ENCODE measurements at regions not wholly inside any gene's neighbourhood (a gene's known extent, or its start where the extent isn't known, plus 50 kb on each side); places are given as distances from the start of the nearest gene placed in this dataset.

DNA sequence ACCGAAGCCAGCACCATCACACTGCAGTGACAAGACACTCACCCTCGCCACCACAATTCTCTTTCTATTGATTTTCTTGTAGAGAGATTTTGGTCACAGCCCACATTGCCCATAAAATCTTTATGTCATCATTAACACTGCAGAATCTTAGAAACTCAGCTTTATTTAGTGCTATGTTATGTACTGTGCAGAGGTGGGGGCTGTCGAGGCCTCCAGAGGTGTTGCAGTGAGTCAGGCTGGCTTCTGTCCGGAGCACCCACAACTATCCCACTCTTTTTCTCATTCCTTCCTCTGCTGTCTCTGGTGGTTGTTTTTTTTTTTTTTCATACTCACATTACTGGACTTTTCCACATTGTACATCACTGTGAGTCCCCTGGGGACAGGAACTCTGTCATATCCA, 677.4 kb upstream of the HS6ST1 start:
- WGBS (ENCODE audit: insufficient coverage) = no CpG with 5 or more reads among the region's 4 CpGs
- Histone ChIP-seq H3K36me3 (ENCODE audit: control insufficient read depth in 4 of 4, insufficient read depth in 4 of 4, low read length in 3 of 4) (no peaks in the 10 kb centered on the region), H3K27me3 (replicated peaks in 2 of 5; ENCODE audit: control insufficient read depth in 4 of 5, insufficient read depth in 5 of 5, low read length in 4 of 5) (peaks cover 0 to 2% (median 0%) of the 10 kb centered on the region in 5 experiments), H3K4me3 (ENCODE audit: control insufficient read depth in 1 of 7, extremely low read depth in 1 of 7, insufficient read depth in 4 of 7, low read depth in 2 of 7, low read length in 6 of 7) (no peak overlapping the region), H3K4me1 (ENCODE audit: control extremely low read depth in 1 of 4, control insufficient read depth in 4 of 4, insufficient read depth in 4 of 4, low read length in 3 of 4) (no peaks in the 10 kb centered on the region), H3K27ac (ENCODE audit: insufficient read depth in 1 of 2, low read depth in 1 of 2, low read length in 2 of 2, poor library complexity in 1 of 2, severe bottlenecking in 2 of 2) (no peak overlapping the region), H3K9me3 (ENCODE audit: control extremely low read depth in 1 of 5, control insufficient read depth in 4 of 5, insufficient read depth in 2 of 5, low read depth in 1 of 5, low read length in 4 of 5) (no peaks in the 10 kb centered on the region)
- ChIA-PET POLR2A (no interaction called here), CTCF (no interaction called here)
- DNase-seq = no peak

DNA sequence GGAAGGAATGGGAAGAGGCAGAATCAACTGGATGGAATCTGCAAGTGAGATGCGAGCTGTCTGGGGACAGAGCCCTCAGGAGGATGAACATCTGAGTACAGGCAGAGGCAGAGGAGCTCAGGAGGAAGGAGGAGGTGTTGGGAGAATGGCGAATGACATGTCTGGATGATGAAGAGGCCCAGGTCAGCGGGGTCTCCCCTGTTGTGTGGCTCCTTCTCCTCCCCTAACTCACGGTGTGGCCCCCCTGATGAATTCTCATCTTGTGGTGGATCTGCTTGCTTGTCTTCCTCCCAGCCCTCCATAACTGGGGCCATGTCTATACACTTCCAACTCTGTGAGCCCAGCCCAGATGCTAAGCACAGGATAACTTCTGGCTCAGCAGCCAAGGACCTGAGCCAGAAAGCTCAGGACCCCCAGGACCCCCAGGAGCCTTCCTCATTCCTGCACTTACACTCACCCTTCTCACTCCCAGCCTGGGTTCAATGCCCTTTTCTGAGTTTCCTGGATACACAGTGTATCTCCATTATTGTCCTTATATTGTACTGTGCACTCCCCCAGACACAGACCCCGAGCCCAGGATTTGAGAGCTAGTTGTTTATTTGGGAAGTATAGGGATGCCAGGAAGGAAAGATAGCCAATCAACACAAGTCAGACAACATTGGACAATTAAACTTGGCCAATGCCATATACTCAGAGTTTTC, 678.6 kb upstream of the HS6ST1 start:
- POLR2A ChIA-PET = interaction anchor here (0.5 kb wide), 1 partner anchor 11 kb away, joined by 4 read pairs; no protein-coding TSS in a partner anchor

DNA sequence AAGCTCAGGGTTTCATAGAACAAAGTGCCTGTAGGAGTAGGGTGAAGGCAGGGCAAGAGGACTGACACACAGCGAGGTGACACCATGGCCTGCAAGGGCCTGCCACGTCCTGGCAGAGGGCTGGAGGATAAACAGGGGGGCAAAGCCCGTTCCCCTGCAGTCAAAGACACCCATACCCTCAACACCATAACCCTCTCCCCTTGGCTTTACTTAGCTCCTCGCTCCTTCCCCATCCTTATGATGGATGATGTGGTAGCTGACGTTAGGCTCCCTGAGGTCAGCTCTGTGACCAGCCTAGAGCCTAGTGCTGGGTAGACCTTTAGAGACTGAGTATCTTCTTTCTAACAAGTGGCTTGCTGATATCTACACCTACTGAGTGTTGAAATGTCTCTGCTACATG, 683.3 kb upstream of the HS6ST1 start:
- Histone ChIP-seq H3K4me1 (ENCODE audit: control extremely low read depth in 1 of 4, control insufficient read depth in 4 of 4, insufficient read depth in 4 of 4, low read length in 3 of 4) (no peaks in the 10 kb centered on the region), H3K27me3 (replicated peaks in 2 of 5; ENCODE audit: control insufficient read depth in 4 of 5, insufficient read depth in 5 of 5, low read length in 4 of 5) (peaks cover 0 to 8% (median 0%) of the 10 kb centered on the region in 5 experiments), H3K27ac (ENCODE audit: insufficient read depth in 1 of 2, low read depth in 1 of 2, low read length in 2 of 2, poor library complexity in 1 of 2, severe bottlenecking in 2 of 2) (no peak overlapping the region), H3K36me3 (ENCODE audit: control insufficient read depth in 4 of 4, insufficient read depth in 4 of 4, low read length in 3 of 4) (no peaks in the 10 kb centered on the region), H3K9me3 (ENCODE audit: control extremely low read depth in 1 of 5, control insufficient read depth in 4 of 5, insufficient read depth in 2 of 5, low read depth in 1 of 5, low read length in 4 of 5) (no peaks in the 10 kb centered on the region), H3K4me3 (ENCODE audit: control insufficient read depth in 1 of 7, extremely low read depth in 1 of 7, insufficient read depth in 4 of 7, low read depth in 2 of 7, low read length in 6 of 7) (no peak overlapping the region)
- DNase-seq = no peak
- WGBS (ENCODE audit: insufficient coverage) = no CpG with 5 or more reads among the region's 5 CpGs
- CTCF ChIA-PET = no interaction called here
- POLR2A ChIA-PET = no interaction called here

More for the DNA sequence above, 678.6 kb upstream of the HS6ST1 start:
- CTCF ChIA-PET = no interaction called here
- Histone ChIP-seq H3K27ac (ENCODE audit: insufficient read depth in 1 of 2, low read depth in 1 of 2, low read length in 2 of 2, poor library complexity in 1 of 2, severe bottlenecking in 2 of 2) (no peak overlapping the region), H3K27me3 (replicated peaks in 2 of 5; ENCODE audit: control insufficient read depth in 4 of 5, insufficient read depth in 5 of 5, low read length in 4 of 5) (peaks cover 0 to 6% (median 0%) of the 10 kb centered on the region in 5 experiments), H3K9me3 (ENCODE audit: control extremely low read depth in 1 of 5, control insufficient read depth in 4 of 5, insufficient read depth in 2 of 5, low read depth in 1 of 5, low read length in 4 of 5) (no peaks in the 10 kb centered on the region), H3K36me3 (ENCODE audit: control insufficient read depth in 4 of 4, insufficient read depth in 4 of 4, low read length in 3 of 4) (no peaks in the 10 kb centered on the region), H3K4me3 (ENCODE audit: control insufficient read depth in 1 of 7, extremely low read depth in 1 of 7, insufficient read depth in 4 of 7, low read depth in 2 of 7, low read length in 6 of 7) (no peak overlapping the region), H3K4me1 (ENCODE audit: control extremely low read depth in 1 of 4, control insufficient read depth in 4 of 4, insufficient read depth in 4 of 4, low read length in 3 of 4) (no peaks in the 10 kb centered on the region)
- no peak for DNase-seq
- 100% methylated on average over 2 of the region's 5 CpGs for WGBS (ENCODE audit: insufficient coverage)

DNA sequence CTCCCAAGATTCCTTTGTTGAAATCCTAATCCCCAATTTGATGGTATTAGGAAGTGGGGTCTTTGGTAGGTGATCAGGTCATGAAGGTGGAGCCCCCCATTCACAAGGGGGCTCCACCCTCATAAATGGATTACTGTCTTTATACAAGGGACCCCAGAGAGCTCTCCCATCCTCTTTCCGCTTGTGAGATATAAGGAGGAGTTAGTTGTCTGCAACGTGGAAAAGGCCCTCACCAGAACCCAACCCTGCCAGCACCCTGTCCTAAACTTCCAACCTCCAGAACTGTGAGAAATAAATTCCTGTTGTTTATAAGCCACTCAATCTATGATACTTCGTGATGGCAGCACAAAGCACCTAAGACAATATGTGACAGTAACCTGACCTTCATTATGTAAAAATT, 684.1 kb upstream of the HS6ST1 start:
- no peak overlapping the region for H3K4me3 ChIP-seq (ENCODE audit: control insufficient read depth in 1 of 7, extremely low read depth in 1 of 7, insufficient read depth in 4 of 7, low read depth in 2 of 7, low read length in 6 of 7)
- H3K27ac ChIP-seq (ENCODE audit: insufficient read depth in 1 of 2, low read depth in 1 of 2, low read length in 2 of 2, poor library complexity in 1 of 2, severe bottlenecking in 2 of 2) = no peak overlapping the region
- DNase-seq = no peak
- WGBS (ENCODE audit: insufficient coverage) = 94% methylated on average over 1 of the region's 3 CpGs
- no peaks in the 10 kb centered on the region for H3K4me1 ChIP-seq (ENCODE audit: control extremely low read depth in 1 of 4, control insufficient read depth in 4 of 4, insufficient read depth in 4 of 4, low read length in 3 of 4)
- POLR2A ChIA-PET = no interaction called here
- peaks cover 0 to 7% (median 0%) of the 10 kb centered on the region in 5 experiments for H3K27me3 ChIP-seq (replicated peaks in 2 of 5; ENCODE audit: control insufficient read depth in 4 of 5, insufficient read depth in 5 of 5, low read length in 4 of 5)
- no peaks in the 10 kb centered on the region for H3K36me3 ChIP-seq (ENCODE audit: control insufficient read depth in 4 of 4, insufficient read depth in 4 of 4, low read length in 3 of 4)
- CTCF ChIA-PET = no interaction called here
- H3K9me3 ChIP-seq (ENCODE audit: control extremely low read depth in 1 of 5, control insufficient read depth in 4 of 5, insufficient read depth in 2 of 5, low read depth in 1 of 5, low read length in 4 of 5) = no peaks in the 10 kb centered on the region

DNA sequence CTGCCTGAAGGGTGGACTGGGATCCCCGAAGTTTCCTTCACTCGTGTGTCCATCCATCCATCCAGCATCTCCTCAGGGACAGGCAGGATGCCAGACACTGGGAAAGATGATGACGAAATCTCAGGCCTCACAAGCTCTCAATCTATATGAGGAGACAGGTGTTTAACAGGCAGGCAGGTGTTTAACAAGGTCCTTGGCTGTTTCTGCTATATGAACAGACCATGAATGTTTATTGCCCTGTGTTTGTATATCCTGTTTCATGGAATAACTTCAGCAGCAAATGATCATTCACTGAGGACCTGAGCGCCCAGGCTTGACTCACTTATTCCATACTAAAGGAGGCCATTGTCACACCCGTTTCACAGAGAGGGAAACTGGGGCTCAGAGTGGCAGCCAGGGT, 685.8 kb upstream of the HS6ST1 start:
- DNase-seq = no peak
- no peaks in the 10 kb centered on the region for H3K9me3 ChIP-seq (ENCODE audit: control extremely low read depth in 1 of 5, control insufficient read depth in 4 of 5, insufficient read depth in 2 of 5, low read depth in 1 of 5, low read length in 4 of 5)
- H3K27me3 ChIP-seq (replicated peaks in 2 of 5; ENCODE audit: control insufficient read depth in 4 of 5, insufficient read depth in 5 of 5, low read length in 4 of 5) = peaks cover 0 to 8% (median under 1%) of the 10 kb centered on the region in 5 experiments
- H3K27ac ChIP-seq (ENCODE audit: insufficient read depth in 1 of 2, low read depth in 1 of 2, low read length in 2 of 2, poor library complexity in 1 of 2, severe bottlenecking in 2 of 2) = no peak overlapping the region
- no peak overlapping the region for H3K4me3 ChIP-seq (ENCODE audit: control insufficient read depth in 1 of 7, extremely low read depth in 1 of 7, insufficient read depth in 4 of 7, low read depth in 2 of 7, low read length in 6 of 7)
- 98% methylated on average over 5 of the region's 5 CpGs for WGBS (ENCODE audit: insufficient coverage)
- H3K4me1 ChIP-seq (ENCODE audit: control extremely low read depth in 1 of 4, control insufficient read depth in 4 of 4, insufficient read depth in 4 of 4, low read length in 3 of 4) = no peaks in the 10 kb centered on the region
- no peaks in the 10 kb centered on the region for H3K36me3 ChIP-seq (ENCODE audit: control insufficient read depth in 4 of 4, insufficient read depth in 4 of 4, low read length in 3 of 4)
- POLR2A ChIA-PET = no interaction called here
- CTCF ChIA-PET = no interaction called here

DNA sequence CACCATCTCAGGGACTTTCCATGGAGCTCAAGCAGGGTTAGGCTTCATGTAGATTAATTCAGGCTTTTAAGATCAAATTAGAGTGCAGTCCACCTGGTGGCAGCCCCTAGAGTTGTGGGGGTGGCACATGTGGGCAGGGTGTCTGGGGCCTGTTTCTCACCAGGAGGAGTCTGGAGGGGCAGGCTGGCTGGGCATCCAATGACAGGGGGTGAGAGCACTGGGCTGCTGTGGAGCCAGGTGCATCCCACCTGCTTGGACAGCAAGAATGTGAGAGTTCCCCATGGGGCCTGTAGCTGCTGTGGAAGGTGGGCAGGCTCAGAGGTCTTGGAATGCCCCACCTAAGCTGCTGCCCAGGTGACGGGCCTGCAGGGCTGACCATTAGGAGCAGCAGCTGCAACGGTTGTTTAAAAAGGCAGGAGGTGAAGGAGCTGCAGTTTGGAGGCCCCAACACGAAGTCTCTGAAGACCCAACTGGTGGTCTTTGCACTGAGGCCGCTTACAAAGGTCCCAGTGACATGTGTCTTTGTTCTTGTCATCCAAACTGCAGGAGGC, 686.3 kb upstream of the HS6ST1 start:
- Histone ChIP-seq H3K27ac (ENCODE audit: insufficient read depth in 1 of 2, low read depth in 1 of 2, low read length in 2 of 2, poor library complexity in 1 of 2, severe bottlenecking in 2 of 2) (no peak overlapping the region), H3K36me3 (ENCODE audit: control insufficient read depth in 4 of 4, insufficient read depth in 4 of 4, low read length in 3 of 4) (no peaks in the 10 kb centered on the region), H3K27me3 (replicated peaks in 2 of 5; ENCODE audit: control insufficient read depth in 4 of 5, insufficient read depth in 5 of 5, low read length in 4 of 5) (peaks cover 0 to 8% (median 2%) of the 10 kb centered on the region in 5 experiments), H3K4me3 (ENCODE audit: control insufficient read depth in 1 of 7, extremely low read depth in 1 of 7, insufficient read depth in 4 of 7, low read depth in 2 of 7, low read length in 6 of 7) (no peak overlapping the region), H3K4me1 (ENCODE audit: control extremely low read depth in 1 of 4, control insufficient read depth in 4 of 4, insufficient read depth in 4 of 4, low read length in 3 of 4) (no peaks in the 10 kb centered on the region), H3K9me3 (ENCODE audit: control extremely low read depth in 1 of 5, control insufficient read depth in 4 of 5, insufficient read depth in 2 of 5, low read depth in 1 of 5, low read length in 4 of 5) (no peaks in the 10 kb centered on the region)
- WGBS (ENCODE audit: insufficient coverage) = 84% methylated on average over 4 of the region's 4 CpGs
- CTCF ChIA-PET = no interaction called here
- POLR2A ChIA-PET = interaction anchor here (0.6 kb wide), 1 partner anchor 245 kb away, joined by 4 read pairs; no protein-coding TSS in a partner anchor
- no peak for DNase-seq

DNA sequence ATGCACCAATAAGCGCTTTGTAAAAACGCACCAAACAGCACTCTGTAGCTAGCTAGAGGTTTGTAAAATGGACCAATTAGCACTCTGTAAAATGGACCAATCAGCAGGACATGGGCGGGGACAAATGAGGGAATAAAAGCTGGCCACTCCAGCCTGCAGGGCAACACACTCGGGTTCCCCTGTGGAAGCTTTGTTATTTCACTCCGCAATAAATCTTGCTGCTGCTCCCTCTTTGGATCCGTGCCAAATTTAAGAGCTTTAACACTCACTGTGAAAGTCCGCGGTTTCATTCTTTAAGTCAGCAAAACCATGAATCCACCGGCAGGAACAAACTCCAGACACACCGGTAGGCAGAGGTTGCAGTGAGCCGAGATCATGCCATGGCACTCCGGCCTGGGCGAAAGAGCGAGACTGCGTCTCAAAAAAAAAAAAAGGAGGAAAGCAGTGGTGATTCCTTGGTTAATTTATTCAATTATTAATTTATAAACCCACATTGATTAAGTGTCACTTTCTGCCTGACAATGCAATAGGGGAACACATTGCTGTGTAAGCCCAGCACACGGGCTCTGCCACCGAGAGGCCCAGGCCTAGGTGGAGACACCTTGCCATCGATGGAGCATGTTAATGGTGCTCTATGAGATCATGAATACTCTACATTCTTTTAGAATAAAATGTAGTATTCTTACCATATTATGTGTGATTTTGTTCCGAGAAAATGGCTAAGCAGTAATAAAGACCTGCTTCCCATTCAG, 687.6 kb upstream of the HS6ST1 start:
- POLR2A ChIA-PET = no interaction called here
- Histone ChIP-seq H3K4me1 (ENCODE audit: control extremely low read depth in 1 of 4, control insufficient read depth in 4 of 4, insufficient read depth in 4 of 4, low read length in 3 of 4) (no peaks in the 10 kb centered on the region), H3K36me3 (ENCODE audit: control insufficient read depth in 4 of 4, insufficient read depth in 4 of 4, low read length in 3 of 4) (no peaks in the 10 kb centered on the region), H3K27me3 (replicated peaks in 2 of 5; ENCODE audit: control insufficient read depth in 4 of 5, insufficient read depth in 5 of 5, low read length in 4 of 5) (peaks cover 0 to 8% (median 2%) of the 10 kb centered on the region in 5 experiments), H3K27ac (ENCODE audit: insufficient read depth in 1 of 2, low read depth in 1 of 2, low read length in 2 of 2, poor library complexity in 1 of 2, severe bottlenecking in 2 of 2) (no peak overlapping the region), H3K4me3 (ENCODE audit: control insufficient read depth in 1 of 7, extremely low read depth in 1 of 7, insufficient read depth in 4 of 7, low read depth in 2 of 7, low read length in 6 of 7) (no peak overlapping the region), H3K9me3 (ENCODE audit: control extremely low read depth in 1 of 5, control insufficient read depth in 4 of 5, insufficient read depth in 2 of 5, low read depth in 1 of 5, low read length in 4 of 5) (no peaks in the 10 kb centered on the region)
- DNase-seq = peak; percentile 18 to 60 (median 42)
- 85% methylated on average over 8 of the region's 19 CpGs for WGBS (ENCODE audit: insufficient coverage)
- CTCF ChIA-PET = no interaction called here
